HG03469 (cell line): ENCODE measurements at regions not wholly inside any gene's neighbourhood (a gene's known extent, or its start where the extent isn't known, plus 50 kb on each side); places are given as distances from the start of the nearest gene placed in this dataset.

Source experiments
- ATAC-seq: cut with Tn5 transposase; IDR thresholded peaks from one replicate; pipeline ENCODE4 v1.9.1; 2021; ENCODE audit warnings: mild to moderate bottlenecking, moderate library complexity, moderate number of reproducible peaks; ENCODE audit not compliant: unreplicated experiment

DNA sequence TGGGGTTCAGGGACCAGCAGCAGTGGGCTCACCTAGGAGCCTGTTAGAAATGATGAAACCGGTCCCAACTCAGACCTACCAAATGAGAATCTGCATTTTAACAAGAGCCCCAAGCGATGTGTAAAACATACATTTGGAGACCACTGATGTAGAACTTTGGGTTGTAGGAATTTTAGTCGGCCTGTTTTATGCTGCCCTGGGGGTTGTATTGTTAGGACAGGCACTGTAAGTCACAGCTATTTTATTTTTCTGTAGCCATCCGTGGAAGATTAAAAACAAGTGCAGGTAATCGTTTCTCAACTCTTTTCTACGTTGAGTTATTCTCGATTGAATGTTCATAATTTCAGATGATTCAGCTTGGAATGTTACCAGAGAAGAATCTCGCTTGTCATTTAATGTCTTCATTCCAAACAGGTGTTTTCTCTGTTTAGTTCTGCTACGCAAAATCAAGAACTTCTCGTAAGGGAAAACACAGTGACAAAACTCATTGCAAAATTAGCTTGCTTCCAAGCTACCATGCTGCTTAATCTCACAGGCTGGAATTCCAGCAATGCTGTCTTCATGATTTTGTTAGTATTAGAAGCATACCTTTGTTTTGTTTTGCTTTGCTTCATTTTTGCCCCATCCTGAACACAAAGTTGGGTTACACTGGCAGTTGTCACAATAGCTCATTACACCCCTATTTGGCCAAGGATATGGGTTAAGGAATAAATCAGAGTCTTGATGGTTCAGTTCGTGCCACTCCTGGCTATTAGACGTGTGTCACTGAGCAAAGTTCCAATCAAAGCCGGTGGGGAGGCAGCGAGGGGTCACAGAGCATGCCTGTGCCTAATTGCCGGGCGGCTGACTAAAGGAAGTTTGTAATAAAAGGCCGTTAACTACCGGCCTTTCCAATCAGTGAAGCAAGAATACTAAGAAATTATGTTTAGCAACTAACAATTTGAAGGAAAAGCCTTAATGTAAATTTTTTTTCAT, 676.9 kb downstream of the GATA3 start:
- ATAC-seq: no peak

- ATAC-seq: no peak
Measured at GRCh38 chr10:8738987-8739386, 684.5 kb downstream of the GATA3 start.

- no peak for ATAC-seq
Measured at GRCh38 chr10:8752146-8752843, 697.8 kb downstream of the GATA3 start.

DNA sequence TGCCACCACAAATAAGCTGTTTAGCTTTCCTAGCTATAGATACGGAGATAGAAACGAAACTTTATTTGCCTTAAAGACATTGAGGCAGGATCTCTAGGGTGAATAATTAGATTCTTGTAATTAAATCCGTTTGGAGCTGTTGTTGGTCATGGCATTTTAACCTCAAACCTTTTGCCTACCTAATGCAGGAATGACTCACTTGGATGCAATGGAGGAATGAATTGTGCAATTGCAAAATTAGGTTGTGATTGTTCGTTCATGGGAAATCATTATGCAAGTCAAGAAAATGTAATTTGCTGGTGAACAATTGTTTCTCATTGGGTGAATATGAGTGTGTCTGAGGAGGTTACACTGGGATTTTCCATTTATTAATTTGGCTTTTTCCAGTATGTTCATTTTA, 703.5 kb downstream of the GATA3 start:
- no peak for ATAC-seq

GRCh38 chr10:8766899-8767298, 712.4 kb downstream of the GATA3 start:
- no peak for ATAC-seq

DNA sequence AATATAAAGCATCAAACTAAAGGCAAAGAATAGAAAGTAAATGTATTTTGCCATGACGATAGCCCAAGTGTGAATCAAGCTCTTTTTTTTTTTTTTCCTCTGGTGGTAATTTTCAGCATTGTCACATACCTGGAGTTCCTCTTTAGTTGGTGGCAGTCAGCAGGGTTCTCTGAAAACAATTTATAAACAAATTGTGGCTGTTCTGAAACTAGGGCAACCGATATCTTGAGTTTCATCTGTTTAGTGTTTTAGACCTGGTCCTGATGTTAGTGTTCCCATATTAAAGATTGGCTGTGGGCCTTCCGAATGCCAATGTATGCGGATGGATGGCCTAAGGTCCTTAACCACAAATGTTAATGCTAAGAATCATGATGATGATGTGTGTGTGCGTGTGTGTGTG, 713.1 kb downstream of the GATA3 start:
- ATAC-seq: no peak

DNA sequence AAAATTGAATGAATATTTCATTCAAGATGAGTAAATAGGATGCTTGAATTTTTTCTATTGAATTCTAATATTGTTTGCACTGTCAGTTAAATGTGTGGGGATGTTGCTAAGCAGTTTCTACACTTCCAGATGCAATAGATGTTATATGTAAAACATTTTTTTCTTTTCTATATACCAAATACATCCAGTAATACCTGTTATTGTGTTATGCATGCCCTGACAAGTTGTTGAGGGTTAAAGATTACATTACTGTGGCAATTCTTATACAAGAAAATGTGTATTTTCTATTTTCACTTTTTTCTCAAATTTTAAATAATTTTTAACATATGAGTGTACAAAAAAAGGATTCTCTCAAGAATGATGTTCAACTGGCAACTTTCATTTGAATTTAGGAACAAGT, 713.9 kb downstream of the GATA3 start:
- no peak for ATAC-seq

DNA sequence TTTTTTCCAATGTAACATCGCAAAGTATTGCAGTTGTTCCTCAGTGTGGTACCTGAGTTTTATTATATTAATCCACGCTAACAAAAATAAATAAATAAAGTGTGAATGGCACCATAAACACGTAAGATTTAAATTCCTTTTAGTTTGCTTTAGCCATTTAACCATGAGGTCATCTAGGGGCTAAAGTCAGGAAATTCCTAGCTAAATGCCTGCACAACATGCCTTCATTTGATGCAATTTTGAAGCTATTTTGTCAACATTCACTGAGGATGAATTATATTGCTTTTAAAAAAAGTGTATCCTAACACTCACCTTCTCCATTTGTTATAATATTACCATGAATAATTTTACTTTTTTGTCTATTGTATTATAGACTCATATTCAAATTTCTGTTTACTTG, 714.4 kb downstream of the GATA3 start:
- ATAC-seq: no peak

DNA sequence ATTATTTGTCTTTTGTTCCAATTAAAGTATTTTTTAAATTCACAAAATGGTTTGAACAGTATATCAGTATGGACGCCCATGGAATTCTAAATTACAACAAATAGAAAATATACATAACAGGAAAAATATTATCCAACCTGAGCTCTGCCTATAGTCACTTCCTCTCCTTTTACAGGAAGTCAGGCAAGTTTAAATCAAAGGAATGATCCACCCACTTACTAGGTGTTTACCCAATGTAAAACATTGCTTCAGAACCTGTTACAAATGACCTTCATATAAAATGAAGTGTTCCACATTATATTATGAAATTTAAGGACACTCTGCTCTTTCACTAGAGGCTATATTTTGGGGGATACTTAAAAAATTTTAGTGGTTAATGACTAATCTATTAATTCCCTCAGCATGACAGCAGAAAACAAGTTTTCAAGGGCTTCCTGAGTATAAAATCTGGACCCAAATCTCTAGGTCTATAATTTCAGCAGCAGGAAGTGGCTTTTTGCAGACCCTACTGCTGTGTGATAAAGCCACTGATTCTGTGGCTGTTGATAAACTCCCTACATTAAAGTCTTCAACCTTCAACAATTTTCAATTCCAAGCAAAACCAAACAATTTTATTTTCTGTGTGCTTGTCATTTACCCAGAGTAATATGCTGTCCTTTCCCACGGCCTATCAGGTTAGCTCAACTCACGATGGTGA, 722.6 kb downstream of the GATA3 start:
- no peak for ATAC-seq

DNA sequence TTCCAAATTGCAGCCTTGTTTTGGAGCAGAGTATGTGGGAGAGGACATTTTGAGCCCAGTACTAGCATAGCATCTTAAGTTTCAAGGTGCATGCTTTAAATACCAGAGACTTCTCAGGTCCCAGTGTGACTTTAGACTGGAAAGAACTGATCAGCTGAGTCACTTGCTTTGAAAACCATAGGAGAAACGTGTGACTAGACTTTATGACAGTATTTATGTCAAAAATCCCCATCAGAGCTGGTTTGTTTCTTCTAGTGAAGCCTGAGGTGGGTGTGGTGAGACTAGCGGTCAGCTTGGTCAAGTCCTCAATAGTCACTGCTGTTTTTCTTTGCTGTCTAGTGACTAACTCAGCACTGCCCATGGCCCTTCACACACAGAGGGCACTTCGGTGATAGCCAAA, 724.2 kb downstream of the GATA3 start:
- no peak for ATAC-seq

DNA sequence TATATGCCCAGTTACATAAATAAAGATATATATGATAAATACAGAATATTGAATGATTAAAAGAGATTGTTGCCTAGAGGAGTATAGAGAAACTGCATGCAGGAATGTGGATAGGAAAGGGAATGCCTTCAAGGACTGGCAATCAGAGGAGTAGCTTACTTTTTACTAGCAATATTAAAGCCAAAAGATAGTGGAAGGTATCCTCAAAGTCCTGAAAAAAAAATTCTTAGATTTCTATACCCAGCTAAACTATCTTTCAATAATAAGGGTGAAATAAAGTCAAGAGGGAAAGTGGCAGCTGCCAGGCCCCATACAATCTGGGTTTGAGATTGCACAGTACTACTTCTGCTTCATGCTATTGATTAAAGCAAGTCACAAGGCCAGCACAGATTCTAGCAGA, 733.2 kb downstream of the GATA3 start:
- ATAC-seq: no peak

- no peak for ATAC-seq
Measured at GRCh38 chr10:8790390-8790789, 735.9 kb downstream of the GATA3 start.

DNA sequence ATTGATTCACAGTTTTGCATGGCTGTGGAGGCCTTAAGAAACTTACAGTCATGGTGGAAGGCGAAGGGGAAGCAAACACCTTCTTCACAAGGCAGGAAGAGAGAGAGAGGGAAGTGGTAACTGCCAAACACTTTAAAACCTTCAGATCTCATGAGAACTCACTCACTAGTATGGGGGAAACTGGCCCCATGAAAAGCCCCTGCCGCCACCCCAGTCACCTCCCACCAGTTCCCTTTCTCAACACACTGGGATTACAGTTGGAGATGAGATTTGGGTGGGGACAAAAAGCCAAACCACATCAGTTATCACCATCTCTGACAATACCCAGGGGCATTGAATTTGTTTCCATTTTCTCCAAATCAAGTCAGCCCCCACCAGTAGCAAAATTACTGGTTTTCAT, 740.4 kb downstream of the GATA3 start:
- ATAC-seq: no peak

GRCh38 chr10:8800426-8800825, 745.9 kb downstream of the GATA3 start:
- ATAC-seq: no peak

DNA sequence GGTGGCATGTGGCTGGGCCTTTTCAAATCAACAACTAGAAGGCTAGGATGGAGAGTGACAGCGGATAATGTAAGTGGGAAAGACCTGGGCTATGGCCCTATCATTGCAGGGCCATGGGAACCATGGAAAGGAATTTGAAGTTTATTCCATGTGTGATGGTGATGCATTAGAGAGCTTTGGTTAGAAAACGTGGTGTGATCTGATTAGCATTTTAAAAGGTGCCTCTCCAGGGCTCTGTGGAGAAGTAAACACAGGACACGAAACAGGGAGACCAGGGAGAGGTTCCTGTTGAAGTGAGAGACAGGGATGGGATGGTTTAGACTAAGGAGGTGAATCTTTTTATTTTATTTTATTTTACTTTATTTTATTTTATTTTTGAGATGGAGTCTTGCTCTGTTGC, 749.5 kb downstream of the GATA3 start:
- no peak for ATAC-seq

DNA sequence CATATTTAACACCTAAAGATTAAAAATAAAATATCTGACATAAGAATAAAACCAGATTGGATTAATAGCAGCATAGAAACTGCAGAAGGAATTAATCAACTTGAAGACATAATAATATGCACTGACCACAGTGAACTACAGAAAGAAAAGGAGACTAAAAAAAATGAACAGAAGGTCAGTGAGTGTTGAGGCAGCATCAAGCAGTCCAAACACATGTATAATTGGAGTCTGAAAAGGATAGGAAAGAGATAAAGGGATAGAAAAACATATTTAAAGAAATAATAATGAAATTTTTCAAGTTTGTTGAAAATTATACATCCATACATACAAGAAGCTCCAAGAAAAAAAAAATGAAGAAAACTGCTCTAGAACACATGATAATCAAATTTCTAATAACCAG, 756.2 kb downstream of the GATA3 start:
- ATAC-seq: no peak

DNA sequence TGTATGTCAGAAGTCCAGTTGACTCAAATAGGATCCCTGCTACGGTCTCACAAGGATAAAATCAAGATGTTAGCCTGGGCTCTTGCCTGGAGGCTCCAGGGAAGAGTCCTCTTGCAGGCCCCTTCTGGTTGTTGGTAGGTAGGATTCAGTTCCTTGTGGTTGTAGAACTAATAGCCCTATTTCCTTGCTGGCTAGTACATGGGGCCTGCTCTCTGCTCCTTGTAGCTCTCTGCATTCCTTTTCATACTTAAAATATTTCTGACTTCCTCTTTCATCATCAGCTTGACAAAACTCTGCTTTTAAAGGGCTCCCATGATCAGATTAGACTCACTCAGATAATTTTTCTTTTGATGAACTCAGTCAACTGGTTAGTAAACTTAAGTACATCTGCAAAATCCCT, 756.7 kb downstream of the GATA3 start:
- no peak for ATAC-seq

- no peak for ATAC-seq
Measured at GRCh38 chr10:8815969-8816368, 761.5 kb downstream of the GATA3 start.

DNA sequence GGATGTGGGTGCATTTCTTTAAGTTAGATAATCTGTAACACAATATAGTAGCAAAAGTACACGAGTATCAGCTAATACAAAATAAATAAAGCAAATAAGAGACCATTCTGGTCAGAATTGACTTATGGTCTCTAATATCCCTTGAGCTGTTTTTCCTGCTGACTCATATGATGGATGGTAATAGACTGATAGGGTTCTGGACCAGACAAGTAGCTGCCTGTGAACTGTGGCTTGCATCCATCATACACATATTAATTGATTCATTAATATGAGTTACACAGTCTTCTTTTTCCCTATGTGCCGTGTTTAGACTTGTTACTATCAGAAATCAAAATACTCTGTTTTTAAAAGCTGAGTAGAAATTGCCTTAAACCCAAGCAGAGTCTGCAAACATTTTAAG, 762.8 kb downstream of the GATA3 start:
- no peak for ATAC-seq

DNA sequence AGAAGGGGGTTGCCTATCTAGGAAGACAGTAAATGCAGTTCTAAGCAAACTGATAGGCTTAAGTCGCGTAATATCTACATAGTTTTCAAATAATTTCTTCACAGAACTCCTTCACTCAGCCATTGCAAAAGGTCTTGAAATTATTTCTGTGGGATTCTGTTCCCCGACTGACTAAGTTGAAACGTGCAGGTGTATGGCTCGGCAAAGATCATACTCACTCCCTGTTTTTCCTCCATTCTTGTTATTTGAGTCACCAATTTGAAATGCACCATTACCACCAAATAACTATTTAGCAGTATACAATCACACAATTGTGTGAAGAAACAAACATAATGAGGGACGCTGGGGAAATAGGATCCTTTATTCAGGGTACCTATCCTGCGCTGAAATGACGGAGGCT, 771.1 kb downstream of the GATA3 start:
- ATAC-seq: no peak

- no peak for ATAC-seq
Measured at GRCh38 chr10:8829592-8829991, 775.1 kb downstream of the GATA3 start.

- no peak for ATAC-seq
Measured at GRCh38 chr10:8830048-8830447, 775.6 kb downstream of the GATA3 start.
